ENCODE measurements at regions not wholly inside any gene's neighbourhood (a gene's known extent, or its start where the extent isn't known, plus 50 kb on each side); places are given as distances from the start of the nearest gene placed in this dataset.

DNA sequence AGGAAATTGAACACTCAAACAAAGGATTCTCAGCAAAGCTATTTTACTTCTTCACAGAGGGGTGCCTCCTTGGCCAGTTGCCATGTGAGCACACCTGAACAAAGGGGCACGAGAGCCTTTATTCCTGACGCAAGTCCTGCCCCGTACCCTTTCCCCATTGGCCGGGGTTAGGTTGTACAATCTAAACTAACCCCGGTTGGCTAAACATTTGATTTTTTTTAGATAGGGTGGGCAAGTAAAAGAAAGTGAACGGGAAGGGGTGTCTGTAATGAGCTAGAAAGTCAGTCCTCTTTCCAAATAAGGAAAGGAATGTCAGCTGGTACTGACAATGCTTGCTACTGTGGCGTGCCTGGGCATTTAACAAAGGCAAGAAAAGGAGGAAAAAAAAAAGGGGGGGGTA is 135.5 kb upstream of the CDKN3 start:
- TF ChIP-seq, protein P1, sequence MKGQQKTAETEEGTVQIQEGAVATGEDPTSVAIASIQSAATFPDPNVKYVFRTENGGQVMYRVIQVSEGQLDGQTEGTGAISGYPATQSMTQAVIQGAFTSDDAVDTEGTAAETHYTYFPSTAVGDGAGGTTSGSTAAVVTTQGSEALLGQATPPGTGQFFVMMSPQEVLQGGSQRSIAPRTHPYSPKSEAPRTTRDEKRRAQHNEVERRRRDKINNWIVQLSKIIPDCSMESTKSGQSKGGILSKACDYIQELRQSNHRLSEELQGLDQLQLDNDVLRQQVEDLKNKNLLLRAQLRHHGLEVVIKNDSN (IDR thresholded peaks at IDR 0.05) = no peak
- TF ChIP-seq TEAD4 (IDR thresholded peaks at IDR 0.05) = peak; percentile 56
- peak; percentile 81 for TF ChIP-seq NFIC (IDR thresholded peaks at IDR 0.05)
- TF ChIP-seq CEBPB (IDR thresholded peaks at IDR 0.05) = no peak
- no peak for TF ChIP-seq RAD21 (IDR thresholded peaks at IDR 0.05; ENCODE audit: low read depth)

DNA sequence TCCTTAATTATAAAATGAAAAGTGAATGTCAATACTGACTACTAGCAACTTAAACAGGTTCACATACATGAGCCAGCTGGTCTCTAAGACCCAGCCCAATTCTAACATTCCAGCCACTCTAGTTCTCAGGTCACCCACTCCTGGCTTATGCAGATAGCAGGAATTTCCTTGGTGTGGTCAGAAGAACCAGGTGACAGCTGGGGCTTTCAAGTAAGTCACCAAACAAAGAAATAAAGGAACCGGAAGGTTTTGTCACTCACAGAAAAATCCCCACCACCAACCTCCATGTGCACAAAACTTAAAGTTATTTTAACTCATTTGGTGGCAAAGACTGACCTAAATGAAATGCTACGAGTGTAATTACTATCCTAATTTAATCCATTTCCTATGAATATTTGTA is 129.6 kb upstream of the CDKN3 start:
- no peak for TF ChIP-seq TCF12 (IDR thresholded peaks at IDR 0.05; ENCODE audit: low read depth)

- TF ChIP-seq, protein P1 (IDR thresholded peaks at IDR 0.05) = no peak
- no peak for TF ChIP-seq EP300 (IDR thresholded peaks at IDR 0.05; ENCODE audit: borderline replicate concordance)
- TF ChIP-seq ZBTB7A (IDR thresholded peaks at IDR 0.05; ENCODE audit: low read depth) = no peak
- TF ChIP-seq EGR1 (IDR thresholded peaks at IDR 0.05) = no peak
- TF ChIP-seq REST (IDR thresholded peaks at IDR 0.05; ENCODE audit: low read depth) = no peak
- no peak for TF ChIP-seq TCF12 (IDR thresholded peaks at IDR 0.05; ENCODE audit: low read depth)
- TF ChIP-seq NFIC (IDR thresholded peaks at IDR 0.05) = no peak
- no peak for TF ChIP-seq YY1 (IDR thresholded peaks at IDR 0.05; ENCODE audit: low read depth)
- no peak for TF ChIP-seq FOXM1 (IDR thresholded peaks at IDR 0.05; ENCODE audit: borderline replicate concordance, low read depth)
- no peak for TF ChIP-seq TAF1 (IDR thresholded peaks at IDR 0.05; ENCODE audit: low read depth)
- TF ChIP-seq, protein P2, sequence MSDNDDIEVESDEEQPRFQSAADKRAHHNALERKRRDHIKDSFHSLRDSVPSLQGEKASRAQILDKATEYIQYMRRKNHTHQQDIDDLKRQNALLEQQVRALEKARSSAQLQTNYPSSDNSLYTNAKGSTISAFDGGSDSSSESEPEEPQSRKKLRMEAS (IDR thresholded peaks at IDR 0.05) = no peak
These were observed 120.6 kb upstream of the CDKN3 start for GRCh38 chr14:54275997-54276725.

DNA sequence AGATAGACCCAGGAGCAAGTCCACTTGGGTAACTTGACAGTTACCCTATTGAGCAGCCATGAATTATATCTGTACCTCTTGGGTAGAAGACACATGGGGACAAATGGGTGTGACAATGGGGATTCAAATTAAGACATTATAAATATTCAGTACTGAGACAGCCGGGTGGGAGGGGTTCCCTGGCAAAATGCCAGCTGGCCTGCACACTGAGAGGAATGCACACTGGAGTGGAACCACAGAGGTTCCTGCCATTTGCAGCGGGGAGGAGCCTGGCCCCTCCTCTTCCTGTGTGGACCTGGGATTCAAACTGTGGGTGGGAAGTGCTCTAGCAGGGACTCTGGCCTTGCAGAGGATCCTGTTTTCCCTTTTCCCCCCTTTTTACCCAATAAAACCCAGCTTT is 118.7 kb upstream of the CDKN3 start:
- TF ChIP-seq NFIC (IDR thresholded peaks at IDR 0.05) = peak; percentile 70
- no peak for TF ChIP-seq CREB1 (IDR thresholded peaks at IDR 0.05; ENCODE audit: low read depth)

DNA sequence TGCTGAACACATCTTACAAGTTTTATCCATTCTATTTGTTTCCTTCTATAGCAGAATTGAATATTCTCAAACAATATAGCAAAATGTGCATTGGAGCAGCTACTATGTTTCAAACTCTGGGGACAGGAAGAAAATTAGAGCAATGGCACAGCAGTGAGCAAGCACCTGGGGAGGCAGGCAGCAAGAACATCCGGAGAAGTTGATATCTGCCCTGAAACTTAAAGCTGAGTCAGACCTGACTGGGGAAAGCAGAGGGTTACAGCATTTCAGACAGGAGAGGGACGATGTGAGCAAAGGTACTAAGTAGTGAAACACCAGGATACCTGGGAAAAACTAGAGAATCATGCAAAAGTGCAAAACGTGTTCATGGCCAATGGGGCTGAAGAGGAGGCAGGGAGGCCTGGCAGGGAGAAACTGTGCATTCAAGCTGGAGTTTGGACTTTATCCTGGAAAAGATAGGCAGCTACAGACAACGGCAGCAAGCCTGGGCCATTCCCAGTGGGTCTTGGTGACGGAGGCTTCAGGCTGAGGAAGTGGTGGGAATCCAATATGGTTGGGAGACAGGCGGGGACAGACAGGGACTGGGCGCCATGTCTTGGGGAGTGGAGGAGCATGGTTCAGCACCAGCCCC is 118.0 kb upstream of the CDKN3 start:
- TF ChIP-seq REST (IDR thresholded peaks at IDR 0.05; ENCODE audit: low read depth) (no peak), EP300 (IDR thresholded peaks at IDR 0.05; ENCODE audit: borderline replicate concordance) (no peak), FOXM1 (IDR thresholded peaks at IDR 0.05; ENCODE audit: borderline replicate concordance, low read depth) (no peak)

GRCh38 chr14:54282849-54283248 is 114.0 kb upstream of the CDKN3 start:
- TF ChIP-seq FOXM1 (IDR thresholded peaks at IDR 0.05; ENCODE audit: borderline replicate concordance, low read depth) (no peak), TEAD4 (IDR thresholded peaks at IDR 0.05) (no peak), TAF1 (IDR thresholded peaks at IDR 0.05; ENCODE audit: low read depth) (no peak), REST (IDR thresholded peaks at IDR 0.05; ENCODE audit: low read depth) (no peak), EGR1 (IDR thresholded peaks at IDR 0.05) (no peak), CEBPB (IDR thresholded peaks at IDR 0.05) (no peak), RAD21 (IDR thresholded peaks at IDR 0.05; ENCODE audit: low read depth) (no peak), ZBTB7A (IDR thresholded peaks at IDR 0.05; ENCODE audit: low read depth) (no peak), EP300 (IDR thresholded peaks at IDR 0.05; ENCODE audit: borderline replicate concordance) (no peak)
- TF ChIP-seq, protein P2 (IDR thresholded peaks at IDR 0.05) = no peak

Data from Ishikawa (cell line).